Stimulated activated naive CD8-positive, alpha-beta T cell treated with anti-CD3 and anti-CD28 coated beads, Interleukin-15, amount 100 ng/mL, for 72 hours (primary cell): ENCODE measurements at regions not wholly inside any gene's neighbourhood (a gene's known extent, or its start where the extent isn't known, plus 50 kb on each side); places are given as distances from the start of the nearest gene placed in this dataset.
A peak's percentile ranks its signal among the peaks of the same experiment; 100 is the strongest.

Experiments used
- ATAC-seq: fragments of 150-1000 bp; cut with Tn5 transposase; 2 replicates; pipeline ENCODE4 v1.10.0; 2021; ENCODE audit warnings: mild to moderate bottlenecking, moderate library complexity
- DNase-seq, 2 donors: peaks; one replicate each; pipeline ENCODE4 v3.0.0; 2021 to 2022
- H3K27ac Mint-ChIP-seq, 2 donors: one replicate each; pipeline ENCODE4 v1.8.0; 2022; ENCODE audit warnings: mild to moderate bottlenecking in 2 of 2, mixed read lengths in 2 of 2, moderate library complexity in 2 of 2
- H3K27me3 Mint-ChIP-seq: one replicate; pipeline ENCODE4 v1.8.0; 2022; ENCODE audit warnings: mixed read lengths
- H3K4me1 Mint-ChIP-seq: one replicate; pipeline ENCODE4 v1.8.0; 2022; ENCODE audit warnings: mild to moderate bottlenecking, mixed read lengths
- H3K4me3 Mint-ChIP-seq, 2 donors: one replicate each; pipeline ENCODE4 v1.8.0; 2022; ENCODE audit warnings: mild to moderate bottlenecking in 2 of 2, mixed read lengths in 2 of 2, moderate library complexity in 1 of 2
- H3K9me3 Mint-ChIP-seq, 2 donors: one replicate each; pipeline ENCODE4 v1.8.0; 2022; ENCODE audit warnings: mixed read lengths in 2 of 2

DNA sequence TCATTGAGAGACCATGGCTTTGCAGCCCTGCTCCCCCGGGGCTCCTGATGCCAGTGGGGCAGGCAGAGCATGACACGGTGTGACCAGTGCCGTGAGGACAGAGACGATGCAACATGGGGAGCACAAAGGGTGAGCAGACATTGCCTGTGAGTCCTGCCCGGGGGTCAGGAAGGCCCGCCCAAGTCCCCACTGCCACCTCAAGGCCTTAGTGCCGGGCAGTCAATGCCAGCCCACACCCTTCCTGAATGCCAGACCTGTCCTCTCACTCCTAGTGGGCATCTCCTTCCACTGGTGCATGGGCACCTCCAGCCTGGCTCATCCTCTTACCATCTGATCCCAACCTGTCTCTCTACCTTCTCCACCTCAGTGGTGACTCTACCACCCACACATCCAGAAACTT is 157.9 kb upstream of the ZMIZ1 start:
- no peaks in the 10 kb centered on the region for H3K4me1 Mint-ChIP-seq
- peak overlapping the region in 1 of 2 donors; percentile 70 for H3K27ac Mint-ChIP-seq
- no peak overlapping the region for H3K4me3 Mint-ChIP-seq
- no peak for ATAC-seq
- no peak for DNase-seq
- no peaks in the 10 kb centered on the region for H3K27me3 Mint-ChIP-seq
- no peaks in the 10 kb centered on the region for H3K9me3 Mint-ChIP-seq

DNA sequence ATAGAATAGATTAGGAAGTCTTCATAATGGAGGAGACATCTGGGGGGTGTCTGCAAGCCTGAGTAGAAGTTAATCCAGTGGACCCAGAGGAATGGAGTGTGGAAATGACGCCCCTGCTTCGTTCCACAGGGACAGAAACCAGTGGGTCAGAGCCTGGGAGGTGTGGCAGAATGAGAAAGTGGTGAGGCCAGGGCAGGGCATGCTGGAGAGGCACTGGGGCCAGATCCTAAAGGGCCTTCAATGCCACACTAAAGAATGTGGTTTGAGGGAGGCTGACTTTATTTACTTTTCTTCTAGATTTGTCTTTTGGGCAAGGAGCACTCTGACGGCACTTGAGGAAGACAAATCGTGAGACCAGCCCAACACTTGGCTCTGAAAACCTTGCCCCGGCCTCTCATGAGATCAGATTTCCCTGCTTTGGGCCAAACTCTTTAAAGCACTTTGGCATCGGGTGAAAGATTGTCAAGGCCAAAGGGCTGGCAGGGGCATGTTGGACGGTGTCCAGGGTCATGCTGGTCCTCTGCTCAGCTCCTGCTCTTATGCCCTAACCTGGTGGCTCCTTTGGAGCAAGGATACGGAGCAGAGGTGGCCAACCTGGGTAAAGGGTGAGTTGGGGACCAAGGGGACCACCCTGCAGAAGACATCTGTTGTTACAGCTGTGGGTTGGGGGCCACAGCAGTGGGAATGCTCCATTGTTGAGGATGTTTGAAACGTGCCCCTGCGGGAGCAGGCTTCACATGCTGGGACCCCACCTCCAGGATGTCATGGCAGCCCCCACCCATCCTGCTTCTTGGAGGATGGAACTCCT is 157.0 kb upstream of the ZMIZ1 start:
- H3K4me3 Mint-ChIP-seq = no peak overlapping the region
- ATAC-seq (no peak), DNase-seq (no peak)
- no peaks in the 10 kb centered on the region for H3K27me3 Mint-ChIP-seq
- peak overlapping the region in 1 of 2 donors; percentile 70 for H3K27ac Mint-ChIP-seq
- no peaks in the 10 kb centered on the region for H3K4me1 Mint-ChIP-seq
- no peaks in the 10 kb centered on the region for H3K9me3 Mint-ChIP-seq

DNA sequence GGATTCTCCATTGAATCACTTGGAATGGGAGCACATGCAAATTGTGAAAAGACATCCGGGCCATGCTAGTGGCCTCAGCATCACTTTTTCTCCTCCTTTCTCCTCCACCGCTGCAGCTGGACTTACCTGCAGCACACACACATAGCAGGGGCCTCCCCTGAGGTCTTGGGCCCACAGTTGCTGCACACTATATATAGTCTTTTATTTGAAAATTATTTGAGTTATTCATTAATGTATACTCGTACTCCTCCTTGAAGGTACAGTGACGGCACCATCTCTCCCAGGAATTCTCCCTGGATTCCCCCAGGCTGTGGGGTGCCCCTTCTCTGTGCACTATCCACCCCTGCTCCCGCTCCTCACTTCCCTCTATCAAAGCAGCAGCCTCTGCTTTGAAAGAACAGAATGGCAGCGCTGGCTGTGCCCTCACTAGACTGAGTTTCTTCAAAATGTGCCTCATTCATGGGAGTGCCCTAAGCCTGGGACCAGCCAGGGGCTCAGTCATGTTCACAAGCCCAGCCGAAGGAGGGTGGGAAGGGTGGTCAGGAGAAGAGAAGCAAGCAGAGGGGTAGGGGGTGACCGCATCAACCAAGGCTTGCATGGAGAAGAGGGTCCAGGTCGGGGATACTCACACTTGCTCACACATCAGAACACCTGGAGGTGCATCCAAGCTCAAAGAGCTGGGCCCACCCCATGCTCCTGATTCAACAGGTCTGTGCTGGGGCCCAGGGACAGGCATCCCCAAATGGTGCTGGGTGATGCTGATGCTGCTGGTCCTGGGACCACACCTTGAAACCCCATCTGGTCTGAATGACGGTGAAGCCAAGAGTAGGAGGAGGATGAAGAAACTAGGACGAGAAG is 156.2 kb upstream of the ZMIZ1 start:
- H3K9me3 Mint-ChIP-seq = no peaks in the 10 kb centered on the region
- peak overlapping the region in 1 of 2 donors; percentile 8 for H3K27ac Mint-ChIP-seq
- H3K27me3 Mint-ChIP-seq = no peaks in the 10 kb centered on the region
- no peak for ATAC-seq
- DNase-seq = no peak
- H3K4me3 Mint-ChIP-seq = no peak overlapping the region
- H3K4me1 Mint-ChIP-seq = no peaks in the 10 kb centered on the region

DNA sequence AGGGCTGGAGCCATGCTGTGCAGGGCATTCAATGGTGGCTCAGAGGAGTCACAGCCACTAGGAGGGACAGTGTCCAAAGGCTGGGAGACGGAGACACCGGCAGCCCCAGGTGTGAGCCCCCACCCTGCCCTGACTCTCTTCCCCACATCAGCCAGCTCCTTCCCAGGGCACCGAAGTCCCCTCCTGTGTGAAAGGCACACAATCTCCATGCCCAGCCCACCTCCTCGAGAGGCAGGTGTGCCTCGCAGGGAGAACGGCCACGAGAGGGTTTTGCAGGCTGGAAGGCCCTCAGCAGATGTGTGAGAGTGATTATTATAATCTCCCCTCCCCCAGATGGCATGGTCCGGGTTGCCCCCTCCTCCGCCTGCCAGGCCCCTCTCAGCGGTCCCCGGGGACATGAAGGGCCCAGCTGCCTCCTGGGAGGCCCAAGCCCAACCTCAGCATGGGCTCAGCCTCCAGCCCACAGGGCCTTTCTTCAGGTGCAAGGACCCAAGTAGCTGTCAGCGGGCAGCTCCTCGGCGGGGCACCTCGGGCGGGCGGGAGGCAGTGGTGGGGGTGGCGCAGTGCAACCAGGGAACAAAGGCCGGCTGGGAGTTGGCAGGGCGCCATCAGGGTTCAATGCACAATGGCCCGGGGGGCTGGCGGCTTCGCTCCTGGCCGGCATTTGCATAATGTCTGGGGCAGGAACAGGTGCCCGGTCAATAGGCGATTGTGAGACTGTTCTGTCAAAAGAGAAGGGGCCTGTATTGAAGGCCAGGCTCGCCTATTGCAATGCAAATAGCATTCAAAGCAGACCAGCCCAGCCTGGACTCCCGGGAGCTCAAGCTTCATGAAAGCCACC is 155.3 kb upstream of the ZMIZ1 start:
- ATAC-seq = no peak
- Mint-ChIP-seq H3K4me1 (no peaks in the 10 kb centered on the region), H3K4me3 (no peak overlapping the region), H3K27ac (no peak overlapping the region), H3K27me3 (no peaks in the 10 kb centered on the region), H3K9me3 (no peaks in the 10 kb centered on the region)
- DNase-seq = no peak

GRCh38 chr10:78914060-78914378 is 154.7 kb upstream of the ZMIZ1 start:
- Mint-ChIP-seq H3K27me3 (no peaks in the 10 kb centered on the region), H3K27ac (no peak overlapping the region), H3K9me3 (no peaks in the 10 kb centered on the region), H3K4me1 (no peaks in the 10 kb centered on the region), H3K4me3 (no peak overlapping the region)
- DNase-seq (no peak), ATAC-seq (no peak)

- Mint-ChIP-seq H3K27ac (no peak overlapping the region), H3K4me1 (no peaks in the 10 kb centered on the region), H3K4me3 (no peak overlapping the region), H3K9me3 (no peaks in the 10 kb centered on the region), H3K27me3 (no peaks in the 10 kb centered on the region)
- ATAC-seq (no peak), DNase-seq (no peak)
Observed at GRCh38 chr10:78914502-78915189, 154.1 kb upstream of the ZMIZ1 start.

GRCh38 chr10:78915190-78915518 is 153.6 kb upstream of the ZMIZ1 start:
- ATAC-seq (no peak), DNase-seq (no peak)
- no peaks in the 10 kb centered on the region for H3K4me1 Mint-ChIP-seq
- no peak overlapping the region for H3K27ac Mint-ChIP-seq
- H3K27me3 Mint-ChIP-seq = no peaks in the 10 kb centered on the region
- no peak overlapping the region for H3K4me3 Mint-ChIP-seq
- no peaks in the 10 kb centered on the region for H3K9me3 Mint-ChIP-seq

DNA sequence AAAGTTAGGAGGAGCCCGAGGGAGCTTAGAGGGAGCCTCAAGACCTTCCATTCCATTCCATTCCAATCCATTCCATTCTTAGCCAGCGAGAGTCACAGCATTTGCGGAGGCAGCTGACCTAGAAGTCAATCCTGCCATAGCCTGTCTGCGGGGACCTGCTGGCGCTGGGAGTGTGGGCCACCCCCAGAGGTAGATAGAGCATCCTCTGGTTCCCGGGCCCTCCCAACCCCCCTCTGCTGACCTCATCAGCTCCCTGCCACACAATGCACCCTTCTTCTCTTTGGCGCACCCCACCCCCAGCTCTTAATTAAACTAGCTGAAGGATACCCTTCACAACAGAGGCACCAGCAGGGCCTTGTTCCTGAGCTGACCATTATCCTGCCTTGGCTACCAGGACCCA is 152.5 kb upstream of the ZMIZ1 start:
- Mint-ChIP-seq H3K9me3 (no peaks in the 10 kb centered on the region), H3K27ac (no peak overlapping the region), H3K4me1 (no peaks in the 10 kb centered on the region), H3K27me3 (no peaks in the 10 kb centered on the region), H3K4me3 (no peak overlapping the region)
- no peak for DNase-seq
- no peak for ATAC-seq

DNA sequence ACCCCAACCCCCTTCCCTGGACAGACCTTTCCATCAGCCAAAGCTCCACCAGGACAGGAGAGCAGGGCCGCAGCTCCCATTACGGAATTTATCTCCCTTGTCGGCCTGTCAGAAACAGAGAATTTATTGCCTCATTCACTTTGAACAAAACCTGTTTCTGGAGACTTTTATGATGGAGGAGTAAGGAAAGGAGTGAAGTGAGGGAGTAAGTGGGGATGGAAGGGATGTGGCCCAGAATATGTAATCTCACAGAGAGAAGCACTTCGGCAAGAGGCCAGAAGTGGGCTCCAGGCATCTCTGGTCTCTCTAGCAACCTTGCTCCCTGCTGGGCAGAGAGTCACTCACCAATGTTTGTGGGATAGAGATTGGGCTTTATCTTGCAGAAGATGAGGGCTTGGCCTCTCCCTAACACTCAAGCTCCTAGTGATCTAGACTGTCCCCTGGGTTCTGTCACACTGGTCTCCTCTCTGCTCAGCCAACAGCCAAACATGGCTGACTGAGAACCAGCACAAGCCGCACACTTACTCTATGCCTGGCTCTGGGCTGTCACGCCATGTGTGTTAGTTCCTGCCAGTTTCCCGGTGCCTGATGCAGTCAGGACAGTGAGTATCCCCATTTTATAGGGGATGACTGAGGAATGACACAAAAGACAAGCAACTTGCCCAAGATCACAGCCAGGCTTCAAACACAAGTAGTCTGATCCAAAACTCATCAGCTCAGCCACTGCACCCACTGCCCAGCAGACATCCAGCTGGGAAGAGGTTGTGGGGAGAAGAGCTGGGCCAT is 149.4 kb upstream of the ZMIZ1 start:
- Mint-ChIP-seq H3K4me3 (no peak overlapping the region), H3K9me3 (no peaks in the 10 kb centered on the region), H3K4me1 (no peaks in the 10 kb centered on the region), H3K27ac (no peak overlapping the region), H3K27me3 (no peaks in the 10 kb centered on the region)
- DNase-seq (no peak), ATAC-seq (no peak)

DNA sequence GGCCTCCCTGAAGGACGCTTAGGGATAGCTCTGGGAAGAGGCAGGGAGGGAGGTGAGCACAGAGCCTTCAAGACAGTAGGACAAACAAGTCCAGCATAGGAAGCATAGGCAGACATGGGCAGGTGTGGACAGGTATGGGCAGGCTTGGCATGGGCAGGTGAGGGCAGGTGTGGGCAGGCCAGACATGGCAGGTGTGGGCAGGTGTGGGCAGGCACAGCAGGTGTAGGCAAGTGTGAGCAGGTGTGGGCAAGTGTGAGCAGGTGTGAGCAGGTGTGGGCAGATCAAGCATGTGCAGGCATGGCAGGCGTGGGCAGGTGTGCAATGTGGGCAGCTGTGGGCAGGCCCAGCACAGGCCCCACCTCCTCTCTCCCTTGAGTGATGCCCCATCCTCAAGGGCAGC is 148.8 kb upstream of the ZMIZ1 start:
- ATAC-seq = no peak
- Mint-ChIP-seq H3K27me3 (no peaks in the 10 kb centered on the region), H3K27ac (no peak overlapping the region), H3K4me1 (no peaks in the 10 kb centered on the region), H3K9me3 (no peaks in the 10 kb centered on the region), H3K4me3 (no peak overlapping the region)
- DNase-seq = no peak

DNA sequence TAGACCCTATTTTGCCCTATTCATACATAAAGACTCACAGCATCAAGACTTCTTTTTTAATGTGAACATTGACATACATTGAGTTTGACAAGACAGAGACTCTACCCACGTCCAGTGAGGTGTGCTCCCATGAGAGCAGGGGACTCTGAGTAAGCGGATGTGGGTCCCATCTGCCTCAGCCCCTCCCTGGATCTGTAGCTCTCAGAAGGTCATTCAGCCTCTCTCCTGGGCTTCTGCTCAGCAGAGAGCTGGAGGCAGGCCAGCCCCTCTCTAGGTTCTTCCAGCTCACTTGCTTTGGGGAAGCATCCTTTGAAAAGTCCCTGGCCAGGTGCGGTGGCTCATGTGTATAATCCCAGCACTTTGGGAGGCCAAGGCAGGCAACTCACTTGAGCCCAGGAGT is 146.9 kb upstream of the ZMIZ1 start:
- Mint-ChIP-seq H3K4me3 (no peak overlapping the region), H3K27me3 (no peaks in the 10 kb centered on the region), H3K4me1 (no peaks in the 10 kb centered on the region), H3K27ac (no peak overlapping the region), H3K9me3 (no peaks in the 10 kb centered on the region)
- DNase-seq (no peak), ATAC-seq (no peak)

DNA sequence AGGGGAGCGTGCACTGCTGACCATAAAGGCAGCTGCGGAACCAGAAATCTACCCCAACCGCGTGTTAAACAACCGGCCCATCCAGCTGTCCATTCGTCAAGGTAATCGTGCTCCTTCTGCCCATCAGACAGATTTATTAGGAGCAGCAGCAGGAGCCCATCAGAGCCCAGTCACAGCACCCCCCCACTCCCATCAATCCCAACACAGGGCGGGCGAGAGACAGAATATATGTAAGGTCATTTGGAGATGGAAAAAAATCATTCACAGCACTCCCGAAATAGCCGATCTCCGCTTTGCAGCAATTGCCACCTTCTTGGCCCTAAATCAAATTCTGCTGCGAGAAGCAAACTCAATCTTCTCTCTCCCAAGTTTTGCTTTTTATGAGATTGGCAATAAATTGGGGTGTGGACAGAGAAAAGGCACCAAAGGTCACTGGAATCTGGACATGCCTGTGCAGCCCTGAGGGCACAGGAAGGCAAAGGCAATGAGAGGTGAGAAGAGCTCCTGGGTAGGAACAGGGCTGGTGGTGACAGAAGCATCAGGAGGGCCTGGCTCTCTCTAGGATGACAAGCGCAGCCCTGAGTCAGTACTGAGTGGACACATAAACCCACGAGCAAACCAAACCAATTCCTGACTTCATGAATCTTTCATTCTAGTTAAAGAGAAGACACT is 145.0 kb upstream of the ZMIZ1 start:
- ATAC-seq (no peak), DNase-seq (no peak)
- Mint-ChIP-seq H3K4me3 (no peak overlapping the region), H3K9me3 (no peaks in the 10 kb centered on the region), H3K4me1 (no peaks in the 10 kb centered on the region), H3K27ac (peak overlapping the region in 1 of 2 donors; percentile 23), H3K27me3 (no peaks in the 10 kb centered on the region)

DNA sequence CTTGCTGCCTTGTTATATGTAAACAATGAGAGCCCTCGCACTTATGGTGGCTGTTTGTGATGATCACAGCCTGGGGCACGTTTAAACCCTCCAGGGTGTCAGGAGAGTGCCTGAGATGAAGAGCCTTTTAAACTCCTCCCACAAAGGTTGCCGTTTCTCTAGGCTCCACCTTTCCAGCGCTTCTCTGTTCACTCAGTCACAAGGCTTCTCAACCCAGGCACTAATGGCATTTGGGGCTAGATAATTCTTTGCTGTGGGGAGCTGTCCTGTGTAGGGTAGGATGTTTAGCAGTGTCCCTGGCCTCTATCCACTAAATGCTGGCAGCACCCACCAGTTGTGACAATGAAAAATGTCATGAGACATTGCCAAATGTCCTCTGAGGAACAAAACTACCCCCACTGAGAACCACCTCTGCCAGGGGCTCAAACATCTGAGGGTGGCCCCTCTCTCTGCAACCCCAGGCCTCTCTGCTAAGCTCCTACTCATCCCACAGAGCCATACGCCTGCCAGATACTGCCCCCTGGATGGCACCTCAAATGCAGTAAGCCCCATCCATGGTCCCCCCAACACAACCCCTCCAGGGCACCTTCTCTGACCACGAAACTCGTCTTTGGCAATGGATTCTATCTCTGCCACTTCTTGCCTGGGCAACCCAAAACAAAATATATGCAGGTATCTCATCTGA is 144.3 kb upstream of the ZMIZ1 start:
- Mint-ChIP-seq H3K9me3 (no peaks in the 10 kb centered on the region), H3K27me3 (no peaks in the 10 kb centered on the region), H3K4me1 (no peaks in the 10 kb centered on the region), H3K4me3 (no peak overlapping the region), H3K27ac (peak overlapping the region in 1 of 2 donors; percentile 23)
- ATAC-seq (no peak), DNase-seq (no peak)

DNA sequence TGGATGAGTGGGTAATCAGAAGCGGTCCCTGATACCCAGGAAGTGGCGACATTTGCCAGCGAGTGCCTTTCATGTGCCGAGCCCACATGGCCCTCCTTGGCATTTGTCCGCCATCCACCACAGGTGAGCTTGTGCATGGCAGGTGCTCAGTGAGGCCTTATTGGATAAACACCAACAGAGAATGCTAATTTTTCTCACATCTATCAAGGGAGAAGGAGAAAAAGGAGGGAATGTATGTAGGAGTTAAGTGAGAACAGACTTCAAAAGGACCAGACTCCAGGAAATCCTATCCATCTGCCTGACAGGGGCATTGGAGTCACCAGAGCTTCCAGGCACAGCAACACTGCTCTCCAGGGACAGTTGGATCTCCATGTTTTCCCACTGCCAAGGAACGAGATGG is 143.5 kb upstream of the ZMIZ1 start:
- no peak overlapping the region for H3K4me3 Mint-ChIP-seq
- DNase-seq (no peak), ATAC-seq (no peak)
- H3K4me1 Mint-ChIP-seq = no peaks in the 10 kb centered on the region
- H3K9me3 Mint-ChIP-seq = no peaks in the 10 kb centered on the region
- H3K27ac Mint-ChIP-seq = no peak overlapping the region
- H3K27me3 Mint-ChIP-seq = no peaks in the 10 kb centered on the region
